ENCODE measurements at regions not wholly inside any gene's neighbourhood (a gene's known extent, or its start where the extent isn't known, plus 50 kb on each side); places are given as distances from the start of the nearest gene placed in this dataset.

- Histone ChIP-seq H3K4me1 (no peaks in the 10 kb centered on the region), H3K36me3 (no peaks in the 10 kb centered on the region), H3K4me3 (no peak overlapping the region), H3K9me3 (no peaks in the 10 kb centered on the region), H3K27me3 (no peaks in the 10 kb centered on the region), H3K27ac (no peak overlapping the region)
- DNase-seq = no peak
- intact Hi-C loops (cut with DNase I) = no loop called here
- no peak for TF ChIP-seq CTCF (IDR thresholded peaks at IDR 0.05)
- ATAC-seq = no peak
Observed at GRCh38 chr18:51754566-51754965, 557.1 kb upstream of the MEX3C start.

- TF ChIP-seq CTCF (IDR thresholded peaks at IDR 0.05) = no peak
- intact Hi-C loops (cut with DNase I) = no loop called here
- ATAC-seq (no peak), DNase-seq (no peak)
- Histone ChIP-seq H3K27ac (no peak overlapping the region), H3K9me3 (no peaks in the 10 kb centered on the region), H3K36me3 (no peaks in the 10 kb centered on the region), H3K4me1 (no peaks in the 10 kb centered on the region), H3K27me3 (no peaks in the 10 kb centered on the region), H3K4me3 (no peak overlapping the region)
Observed at GRCh38 chr18:51757255-51757924, 559.9 kb upstream of the MEX3C start.

- Histone ChIP-seq H3K27me3 (no peaks in the 10 kb centered on the region), H3K4me3 (no peak overlapping the region), H3K36me3 (no peaks in the 10 kb centered on the region), H3K4me1 (no peaks in the 10 kb centered on the region), H3K9me3 (no peaks in the 10 kb centered on the region), H3K27ac (no peak overlapping the region)
- no peak for ATAC-seq
- DNase-seq = no peak
- intact Hi-C loops (cut with DNase I) = no loop called here
- TF ChIP-seq CTCF (IDR thresholded peaks at IDR 0.05) = no peak
Observed at GRCh38 chr18:51762373-51762772, 564.9 kb upstream of the MEX3C start.

- no peak for ATAC-seq
- H3K9me3 ChIP-seq = no peaks in the 10 kb centered on the region
- no peaks in the 10 kb centered on the region for H3K27me3 ChIP-seq
- TF ChIP-seq CTCF (IDR thresholded peaks at IDR 0.05) = no peak
- no peaks in the 10 kb centered on the region for H3K36me3 ChIP-seq
- no peaks in the 10 kb centered on the region for H3K4me1 ChIP-seq
- no peak for DNase-seq
- no peak overlapping the region for H3K4me3 ChIP-seq
- intact Hi-C loops (cut with DNase I) = no loop called here
- no peak overlapping the region for H3K27ac ChIP-seq
Observed at GRCh38 chr18:51765606-51766360, 568.3 kb upstream of the MEX3C start.

GRCh38 chr18:51767293-51767692 lies 569.8 kb upstream of the MEX3C start:
- ATAC-seq = no peak
- no peak overlapping the region for H3K4me3 ChIP-seq
- TF ChIP-seq CTCF (IDR thresholded peaks at IDR 0.05) = no peak
- DNase-seq = no peak
- no peak overlapping the region for H3K27ac ChIP-seq
- H3K9me3 ChIP-seq = no peaks in the 10 kb centered on the region
- intact Hi-C loops (cut with DNase I) = no loop called here
- no peaks in the 10 kb centered on the region for H3K36me3 ChIP-seq
- no peaks in the 10 kb centered on the region for H3K4me1 ChIP-seq
- H3K27me3 ChIP-seq = no peaks in the 10 kb centered on the region
